K562 (cell line): ENCODE measurements at regions not wholly inside any gene's neighbourhood (a gene's known extent, or its start where the extent isn't known, plus 50 kb on each side); places are given as distances from the start of the nearest gene placed in this dataset.

Source experiments
- ATAC-seq: fragments of 200-7000 bp; cut with Tn5 transposase; 3 replicates; pipeline ENCODE4 v1.9.1; 2020; ENCODE audit warnings: moderate library complexity
- BruUV-seq: library from RNA; stranded (reverse); fragments of 400-500 nt; replicated peaks from 2 replicates; lab custom pipeline; 2021; lab: Mats Ljungman, UMichigan
- CTCF ChIA-PET: fragments of 300-600 bp; formaldehyde crosslinking; extraction: SDS; loops from one replicate; lab custom pipeline; 2021; ENCODE audit warnings: low intra/inter-chr PET ratio; lab: Yijun Ruan, JAX
- POLR2A ChIA-PET: fragments of 300-600, 350-650 bp; sonication (Branson Sonifier 250); formaldehyde crosslinking; extraction: SDS; loops from one replicate; lab custom pipeline; 2021; ENCODE audit warnings: antibody characterized with exemption, inconsistent platforms; lab: Yijun Ruan, JAX
- DNase-seq, 4 experiments: peaks; one replicate each; pipeline versions ENCODE4 v3.0.0 to v3.0.0-alpha.2; 2011 to 2018; ENCODE audit warnings: low spot score in 3 of 4, mixed read lengths in 3 of 4; ENCODE audit errors: extremely low read depth in 1 of 4
- FAIRE-seq: peaks from 2 replicates; lab custom pipeline; 2011; peaks lifted over from hg19 to GRCh38; lab: Jason Lieb, UNC
- H2AFZ ChIP-seq: 2 replicates; pipeline ENCODE4 v1.6.0; 2011; ENCODE audit warnings: low read depth, low read length, control low read depth, inconsistent platforms
- H3K27ac ChIP-seq: fragments of 200-600 bp; 3 replicates; pipeline ENCODE4 v1.8.0; 2011; ENCODE audit warnings: low read depth, mild to moderate bottlenecking, control low read depth, inconsistent platforms, low read length, moderate library complexity, mixed read lengths; ENCODE audit errors: extremely low read depth
- H3K27me3 ChIP-seq, 2 experiments: fragments of 300-600 bp in 1 of 2; 2 replicates in 1 of 2; 3 replicates in 1 of 2; pipeline versions ENCODE4 v1.6.0 to v1.8.0; 2011; ENCODE audit warnings: inconsistent platforms in 2 of 2, low read length in 2 of 2, mild to moderate bottlenecking in 1 of 2, mixed read lengths in 1 of 2, moderate library complexity in 1 of 2; ENCODE audit not compliant: control insufficient read depth in 2 of 2, insufficient read depth in 2 of 2
- H3K36me3 ChIP-seq: fragments of 300-600 bp; 3 replicates; pipeline ENCODE4 v1.8.0; 2011; ENCODE audit warnings: mild to moderate bottlenecking, low read length, inconsistent platforms; ENCODE audit not compliant: control insufficient read depth, insufficient read depth
- H3K4me1 ChIP-seq, 2 experiments: fragments of 200-600 bp in 1 of 2; replicated peaks in 1 of 2; 2 replicates in 1 of 2; 3 replicates in 1 of 2; pipeline versions ENCODE4 v1.5.1 to v1.8.0; 2011; ENCODE audit warnings: inconsistent platforms in 2 of 2, low read length in 2 of 2, mild to moderate bottlenecking in 1 of 2, mixed read lengths in 1 of 2, moderate library complexity in 1 of 2; ENCODE audit not compliant: control insufficient read depth in 2 of 2, insufficient read depth in 2 of 2
- H3K4me2 ChIP-seq: 2 replicates; pipeline ENCODE4 v1.6.1; 2011; ENCODE audit warnings: low read length, control low read depth, inconsistent platforms, mixed read lengths; ENCODE audit not compliant: insufficient read depth
- H3K4me3 ChIP-seq: fragments of 200-600 bp; sonication (generic), shearing (Covaris generic); 2 replicates; pipeline ENCODE4 v1.5.1; 2016; ENCODE audit warnings: control low read depth, inconsistent platforms
- H3K79me2 ChIP-seq: fragments of 200-600 bp; 3 replicates; pipeline ENCODE4 v1.8.0; 2011; ENCODE audit warnings: low read length, inconsistent platforms; ENCODE audit not compliant: control insufficient read depth, insufficient read depth
- H3K9ac ChIP-seq, 2 experiments: 2 replicates each; pipeline versions ENCODE4 v1.6.0 to v1.6.1; 2011; ENCODE audit warnings: low read depth in 2 of 2, low read length in 2 of 2, control low read depth in 1 of 2, inconsistent platforms in 1 of 2, mild to moderate bottlenecking in 1 of 2, mixed read lengths in 1 of 2; ENCODE audit not compliant: insufficient read depth in 1 of 2
- H3K9me1 ChIP-seq: one replicate; pipeline ENCODE4 v1.6.0; 2011; ENCODE audit warnings: inconsistent platforms, mild to moderate bottlenecking, low read length, moderate library complexity; ENCODE audit not compliant: control insufficient read depth, insufficient read depth
- H3K9me3 ChIP-seq: replicated peaks from 2 replicates; pipeline ENCODE4 v1.5.1; 2011; ENCODE audit warnings: low read depth, low read length, inconsistent platforms; ENCODE audit not compliant: control insufficient read depth, insufficient read depth
- H4K20me1 ChIP-seq: replicated peaks from 2 replicates; pipeline ENCODE4 v1.6.1; 2011; ENCODE audit warnings: low read length, inconsistent platforms, mixed read lengths; ENCODE audit not compliant: control insufficient read depth, insufficient read depth
- ILK ChIP-seq: fragments of 450-650 bp; IDR thresholded peaks from 2 replicates; pipeline ENCODE4 v1.6.1; 2016; ENCODE audit warnings: missing genetic modification characterization, low read depth, mild to moderate bottlenecking, missing compliant biosample characterization, moderate library complexity, borderline replicate concordance
- KLF13 ChIP-seq: fragments of 450-650 bp; IDR thresholded peaks from 2 replicates; pipeline ENCODE4 v1.6.1; 2016; ENCODE audit warnings: missing genetic modification characterization, low read depth, mild to moderate bottlenecking, missing compliant biosample characterization, moderate library complexity, borderline replicate concordance
- LEF1 ChIP-seq: fragments of 450-650 bp; IDR thresholded peaks from 2 replicates; pipeline ENCODE4 v1.6.1; 2016; ENCODE audit warnings: mild to moderate bottlenecking
- TCF7L2 ChIP-seq: fragments of 150-350 bp; IDR thresholded peaks from 2 replicates; pipeline ENCODE4 v1.6.1; 2016; ENCODE audit warnings: low read depth, mild to moderate bottlenecking, low read length, moderate library complexity
- ZNF445 ChIP-seq: fragments of 250-450 bp; sonication (Bioruptor Pico); IDR thresholded peaks from 2 replicates; pipeline ENCODE4 v1.4.0; 2020; ENCODE audit warnings: low read depth, mild to moderate bottlenecking, moderate library complexity
- WGBS: fragments of 100-300 bp; shearing (Covaris generic); methylation state at CpG from one replicate; pipeline ENCODE4 v1.1.6; 2016; ENCODE audit warnings: low coverage, mixed read lengths; ENCODE audit not compliant: insufficient coverage; ENCODE audit errors: missing lambda C conversion rate; 5-methylcytosine and 5-hydroxymethylcytosine counted together
- in situ Hi-C: fragments of 300-500 bp; cut with MboI; formaldehyde crosslinking; loops from 4 replicates; pipeline ENCODE4 v1.15.0; 2018; ENCODE audit warnings: inconsistent platforms, mixed read lengths
- intact Hi-C: fragments of 100-400 bp; cut with micrococcal nuclease; formaldehyde crosslinking; loops from 2 replicates; pipeline ENCODE4 v1.14.2; 2022
- TF ChIP-seq, protein P1 (sequence below): fragments of 450-650 bp; formaldehyde crosslinking; IDR thresholded peaks from 2 replicates; pipeline ENCODE4 v1.4.0; 2020; ENCODE audit warnings: mild to moderate bottlenecking, moderate library complexity

DNA sequence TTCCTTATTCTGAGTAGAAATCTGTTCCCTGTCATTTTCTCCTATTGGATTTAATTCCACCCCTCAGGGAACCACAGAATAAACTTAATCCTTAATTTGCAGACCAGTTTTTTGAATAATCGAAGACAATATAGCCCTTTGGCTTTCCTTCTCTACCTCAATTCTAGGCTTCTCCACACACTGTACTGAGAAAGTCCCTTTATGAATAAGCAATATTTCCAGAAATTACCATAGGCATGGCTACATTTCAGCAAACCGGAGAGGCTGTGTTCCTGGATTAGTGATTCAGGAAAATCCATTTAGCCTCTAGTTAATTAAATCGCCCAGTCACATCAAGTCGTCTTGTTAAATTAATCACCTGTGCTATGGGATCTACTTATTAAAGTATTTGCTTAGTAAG is 125.1 kb downstream of the ANAPC4 start:
- no TSS peak for BruUV-seq
- TF ChIP-seq, protein P1, sequence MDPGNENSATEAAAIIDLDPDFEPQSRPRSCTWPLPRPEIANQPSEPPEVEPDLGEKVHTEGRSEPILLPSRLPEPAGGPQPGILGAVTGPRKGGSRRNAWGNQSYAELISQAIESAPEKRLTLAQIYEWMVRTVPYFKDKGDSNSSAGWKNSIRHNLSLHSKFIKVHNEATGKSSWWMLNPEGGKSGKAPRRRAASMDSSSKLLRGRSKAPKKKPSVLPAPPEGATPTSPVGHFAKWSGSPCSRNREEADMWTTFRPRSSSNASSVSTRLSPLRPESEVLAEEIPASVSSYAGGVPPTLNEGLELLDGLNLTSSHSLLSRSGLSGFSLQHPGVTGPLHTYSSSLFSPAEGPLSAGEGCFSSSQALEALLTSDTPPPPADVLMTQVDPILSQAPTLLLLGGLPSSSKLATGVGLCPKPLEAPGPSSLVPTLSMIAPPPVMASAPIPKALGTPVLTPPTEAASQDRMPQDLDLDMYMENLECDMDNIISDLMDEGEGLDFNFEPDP (CRISPR knock-in tag) = no peak
- no peak for TF ChIP-seq LEF1
- no peak for TF ChIP-seq KLF13 (tag)
- no peak for TF ChIP-seq TCF7L2
- no peak for TF ChIP-seq ZNF445 (CRISPR knock-in tag)
- no peak for TF ChIP-seq ILK (tag)
- no peaks in the 10 kb centered on the region for H3K4me1 ChIP-seq
- no peak overlapping the region for H3K4me3 ChIP-seq
- no peaks in the 10 kb centered on the region for H3K9me3 ChIP-seq
- DNase-seq = no peak
- WGBS = 1% methylated on average over 4 of the region's 4 CpGs
- peaks cover 0 to 5% of the 10 kb centered on the region in 2 experiments; a peak in 1 of 5 replicates for H3K27me3 ChIP-seq
- no peak for ATAC-seq
- no peaks in the 10 kb centered on the region for H3K9me1 ChIP-seq
- H3K27ac ChIP-seq = no peak overlapping the region
- H2AFZ ChIP-seq = no peak overlapping the region
- no peak for FAIRE-seq
- ChIA-PET CTCF (no interaction called here), POLR2A (no interaction called here)
- no peaks in the 10 kb centered on the region for H3K36me3 ChIP-seq
- H3K4me2 ChIP-seq = no peak overlapping the region
- H4K20me1 ChIP-seq = no peaks in the 10 kb centered on the region
- in situ Hi-C loops = no loop called here
- intact Hi-C loops = no loop called here
- H3K9ac ChIP-seq = no peak overlapping the region
- no peaks in the 10 kb centered on the region for H3K79me2 ChIP-seq
